GM12878 (cell line): ENCODE measurements at regions not wholly inside any gene's neighbourhood (a gene's known extent, or its start where the extent isn't known, plus 50 kb on each side); places are given as distances from the start of the nearest gene placed in this dataset.

Source experiments
- ATAC-seq: fragments of 200-7000 bp; cut with Tn5 transposase; 3 replicates; pipeline ENCODE4 v1.9.1; 2020; ENCODE audit warnings: mild to moderate bottlenecking, moderate library complexity
- BruUV-seq: library from RNA; stranded (reverse); fragments of 400-500 nt; replicated peaks from 2 replicates; lab custom pipeline; 2021; lab: Mats Ljungman, UMichigan
- CTCF ChIA-PET: fragments of 300-600 bp; sonication (Branson Sonifier 250); formaldehyde crosslinking; extraction: SDS; loops from one replicate; lab custom pipeline; 2021; ENCODE audit warnings: inconsistent platforms; lab: Yijun Ruan, JAX
- POLR2A ChIA-PET: fragments of 350-600 bp; formaldehyde crosslinking; extraction: SDS; loops from one replicate; lab custom pipeline; 2021; ENCODE audit warnings: inconsistent platforms; lab: Charles Lee
- RAD21 ChIA-PET: fragments of 300-600 bp; sonication (Branson Sonifier 250); formaldehyde crosslinking; loops from one replicate; lab custom pipeline; 2023; ENCODE audit warnings: antibody characterized with exemption; ENCODE audit not compliant: unreplicated experiment; lab: Charles Lee
- SMC1A ChIA-PET: fragments of 300-600 bp; sonication (Branson Sonifier 250); formaldehyde crosslinking; loops from one replicate; lab custom pipeline; 2023; ENCODE audit not compliant: unreplicated experiment, uncharacterized antibody; lab: Charles Lee
- DNase-seq: peaks from one replicate; pipeline ENCODE4 v3.0.0-alpha.2; 2011; ENCODE audit warnings: low read depth, low spot score
- FAIRE-seq: peaks from 3 replicates; lab custom pipeline; 2011; peaks lifted over from hg19 to GRCh38; lab: Jason Lieb, UNC
- H2AFZ ChIP-seq: 2 replicates; pipeline ENCODE4 v1.6.0; 2011; ENCODE audit warnings: low read depth, low read length, control low read depth; ENCODE audit not compliant: control insufficient read depth
- H3K27ac ChIP-seq: 2 replicates; pipeline ENCODE4 v1.5.1; 2011; ENCODE audit warnings: control low read depth; ENCODE audit not compliant: control insufficient read depth, insufficient read depth
- H3K27me3 ChIP-seq, 2 experiments: replicated peaks in 1 of 2; 2 replicates each; pipeline versions ENCODE4 v1.6.0 to v1.6.1; 2011; ENCODE audit warnings: low read length in 1 of 2; ENCODE audit not compliant: control insufficient read depth in 2 of 2, insufficient read depth in 2 of 2
- H3K36me3 ChIP-seq, 2 experiments: 2 replicates each; pipeline ENCODE4 v1.5.1; 2011; ENCODE audit warnings: low read length in 1 of 2; ENCODE audit not compliant: control insufficient read depth in 2 of 2, insufficient read depth in 2 of 2
- H3K4me1 ChIP-seq: 2 replicates; pipeline ENCODE4 v1.6.1; 2011; ENCODE audit warnings: mild to moderate bottlenecking, low read length, moderate library complexity, mixed read lengths; ENCODE audit not compliant: control insufficient read depth, insufficient read depth
- H3K4me2 ChIP-seq: 2 replicates; pipeline ENCODE4 v1.6.0; 2011; ENCODE audit warnings: control low read depth; ENCODE audit not compliant: control insufficient read depth, insufficient read depth
- H3K4me3 ChIP-seq: fragments of 200-600 bp; sonication (generic); 2 replicates; pipeline ENCODE4 v1.5.1; 2016
- H3K79me2 ChIP-seq: 2 replicates; pipeline ENCODE4 v1.6.0; 2011; ENCODE audit warnings: low read length; ENCODE audit not compliant: control insufficient read depth, insufficient read depth
- H3K9ac ChIP-seq: 2 replicates; pipeline ENCODE4 v1.8.0; 2011; ENCODE audit warnings: low read length, control low read depth, mixed read lengths; ENCODE audit not compliant: control insufficient read depth, insufficient read depth
- H3K9me3 ChIP-seq: replicated peaks from 3 replicates; pipeline ENCODE4 v1.5.1; 2011; ENCODE audit warnings: mild to moderate bottlenecking, low read length; ENCODE audit not compliant: control insufficient read depth, insufficient read depth
- H4K20me1 ChIP-seq: 2 replicates; pipeline ENCODE4 v1.6.0; 2011; ENCODE audit not compliant: control insufficient read depth, insufficient read depth
- CEBPB ChIP-seq, 2 experiments: fragments of 150-350 bp in 1 of 2; IDR thresholded peaks; 2 replicates each; pipeline ENCODE4 v1.6.1; 2012 to 2014; ENCODE audit warnings: low read depth in 2 of 2, low read length in 2 of 2, borderline replicate concordance in 1 of 2, inconsistent platforms in 1 of 2
- ELK1 ChIP-seq: IDR thresholded peaks from 2 replicates; pipeline ENCODE4 v1.6.1; 2012; ENCODE audit warnings: low read depth, low read length, improper control_type of control experiment
- HSF1 ChIP-seq: fragments of 150-350 bp; IDR thresholded peaks from 2 replicates; pipeline ENCODE4 v1.6.1; 2014; ENCODE audit warnings: mild to moderate bottlenecking, low read depth, low read length
- IRF4 ChIP-seq: IDR thresholded peaks from 2 replicates; pipeline ENCODE4 v1.6.1; 2011; ENCODE audit warnings: low read depth, low read length
- KDM1A ChIP-seq: fragments of 200-600 bp; sonication (generic); IDR thresholded peaks from 2 replicates; pipeline ENCODE4 v1.6.1; 2016; ENCODE audit warnings: borderline replicate concordance
- KLF5 ChIP-seq: fragments of 450-650 bp; IDR thresholded peaks from 2 replicates; pipeline ENCODE4 v1.6.1; 2014; ENCODE audit warnings: mild to moderate bottlenecking; ENCODE audit not compliant: partially characterized antibody
- YBX1 ChIP-seq: fragments of 450-650 bp; IDR thresholded peaks from 2 replicates; pipeline ENCODE4 v1.6.1; 2016; ENCODE audit warnings: antibody characterized with exemption
- ZBTB33 ChIP-seq: fragments of 450-650 bp; IDR thresholded peaks from 2 replicates; pipeline ENCODE4 v1.6.1; 2017; ENCODE audit warnings: mild to moderate bottlenecking
- WGBS: methylation state at CpG from one replicate; pipeline ENCODE4 v1.1.6; 2016; ENCODE audit warnings: low lambda C conversion rate; ENCODE audit not compliant: insufficient replicate concordance, insufficient coverage; ENCODE audit errors: missing lambda C conversion rate; 5-methylcytosine and 5-hydroxymethylcytosine counted together
- in situ Hi-C: fragments of 300-500 bp; cut with MboI; formaldehyde crosslinking; loops from 9 replicates; pipeline ENCODE4 v1.14.3; 2018; ENCODE audit warnings: mixed read lengths
- intact Hi-C: fragments of 100-400 bp; cut with micrococcal nuclease; formaldehyde crosslinking; loops from one replicate; pipeline ENCODE4 v1.14.2; 2022; ENCODE audit not compliant: unreplicated experiment

GRCh38 chr10:31152421-31153135, 120.9 kb upstream of the ZNF438 start:
- POLR2A ChIA-PET = no interaction called here

More at GRCh38 chr10:31152421-31153135, 120.9 kb upstream of the ZNF438 start:
- H3K4me1 ChIP-seq = no peaks in the 10 kb centered on the region
- no peaks in the 10 kb centered on the region for H4K20me1 ChIP-seq
- no peak overlapping the region for H3K4me3 ChIP-seq
- CTCF ChIA-PET = interaction anchor here (0.9 to 1.2 kb wide), 3 partner anchors 14 to 24 kb away, joined by 3 read pairs; no protein-coding TSS in a partner anchor
- RAD21 ChIA-PET = interaction anchor here (1.2 kb wide), 1 partner anchor 36 kb away, joined by 3 read pairs; no protein-coding TSS in a partner anchor
- ATAC-seq (no peak), FAIRE-seq (no peak), DNase-seq (no peak)
- H3K9me3 ChIP-seq = no peaks in the 10 kb centered on the region
- no peaks in the 10 kb centered on the region for H3K36me3 ChIP-seq
- in situ Hi-C loops (no loop called here), intact Hi-C loops (no loop called here)
- H3K9ac ChIP-seq = no peak overlapping the region
- no peaks in the 10 kb centered on the region for H3K27me3 ChIP-seq
- SMC1A ChIA-PET = interaction anchor here (0.9 to 1.1 kb wide), 3 partner anchors 11 to 69 kb away, joined by 3 to 4 read pairs (median 3); no protein-coding TSS in a partner anchor
- no peak overlapping the region for H3K27ac ChIP-seq
- no peaks in the 10 kb centered on the region for H3K79me2 ChIP-seq
- no peak overlapping the region for H3K4me2 ChIP-seq
- no peak overlapping the region for H2AFZ ChIP-seq
- BruUV-seq = no TSS peak
- TF ChIP-seq IRF4 = no peak
- no peak for TF ChIP-seq YBX1
- no peak for TF ChIP-seq ZBTB33
- TF ChIP-seq ELK1 = no peak
- TF ChIP-seq KLF5 = no peak
- no peak for TF ChIP-seq CEBPB (IDR thresholded peaks at IDR 0.05; ENCODE audit: borderline replicate concordance in 1 of 2, low read depth in 2 of 2, low read length in 2 of 2)
- no peak for TF ChIP-seq HSF1
- no peak for TF ChIP-seq KDM1A
- WGBS = 93% methylated on average over 1 of the region's 1 CpG
